GM13976 (cell line): ENCODE measurements at regions not wholly inside any gene's neighbourhood (a gene's known extent, or its start where the extent isn't known, plus 50 kb on each side); places are given as distances from the start of the nearest gene placed in this dataset.

Source experiments
- DNase-seq: peaks from one replicate; pipeline ENCODE4 v3.0.0; 2012; ENCODE audit warnings: low spot score
- in situ Hi-C: fragments of 300-500 bp; cut with MboI; formaldehyde crosslinking; loops from one replicate; pipeline ENCODE4 v1.12.0; 2022; ENCODE audit warnings: low sequenced_read_pairs, mixed read lengths, inconsistent platforms; ENCODE audit not compliant: unreplicated experiment
- TF ChIP-seq, protein P1 (sequence below): IDR thresholded peaks from 2 replicates; pipeline ENCODE4 v1.5.1; 2012; ENCODE audit warnings: borderline replicate concordance, mild to moderate bottlenecking; ENCODE audit not compliant: insufficient read depth; ENCODE audit errors: extremely low read depth, missing control alignments, control extremely low read depth

DNA sequence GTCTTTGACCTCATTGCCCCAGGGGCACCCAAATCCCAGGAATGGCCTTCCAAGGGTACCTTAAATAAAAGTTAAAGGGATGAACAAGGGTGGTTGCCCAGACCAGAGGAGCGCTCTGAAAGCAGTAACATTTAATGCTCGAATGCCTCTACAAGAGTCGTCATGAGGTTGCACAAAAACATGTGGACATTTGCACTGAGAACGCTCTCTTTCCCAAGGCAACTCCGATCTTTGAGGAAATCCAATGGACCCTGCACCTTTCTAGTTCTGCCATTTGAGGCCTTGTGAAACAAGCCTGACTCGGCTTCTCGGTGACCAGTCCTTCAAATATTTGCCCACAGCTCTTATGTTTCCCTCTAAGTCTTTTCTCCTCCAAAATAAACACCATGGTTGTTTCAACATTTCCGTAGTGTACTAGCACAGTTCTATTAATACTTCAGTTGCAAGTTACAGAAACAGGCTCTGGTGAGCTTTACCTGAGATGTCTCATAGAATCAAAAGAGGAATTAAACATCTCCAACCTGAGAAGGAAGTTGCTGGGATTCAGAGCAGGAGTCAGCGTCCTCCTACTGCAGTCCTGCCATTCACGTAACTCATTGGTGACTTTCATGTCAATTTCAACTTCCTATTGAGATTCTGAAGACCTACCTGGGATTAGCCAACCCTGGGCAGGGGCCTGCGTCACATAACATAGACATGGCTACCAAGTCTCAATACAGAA lies 168.8 kb upstream of the RAI14 start:
- TF ChIP-seq, protein P1, sequence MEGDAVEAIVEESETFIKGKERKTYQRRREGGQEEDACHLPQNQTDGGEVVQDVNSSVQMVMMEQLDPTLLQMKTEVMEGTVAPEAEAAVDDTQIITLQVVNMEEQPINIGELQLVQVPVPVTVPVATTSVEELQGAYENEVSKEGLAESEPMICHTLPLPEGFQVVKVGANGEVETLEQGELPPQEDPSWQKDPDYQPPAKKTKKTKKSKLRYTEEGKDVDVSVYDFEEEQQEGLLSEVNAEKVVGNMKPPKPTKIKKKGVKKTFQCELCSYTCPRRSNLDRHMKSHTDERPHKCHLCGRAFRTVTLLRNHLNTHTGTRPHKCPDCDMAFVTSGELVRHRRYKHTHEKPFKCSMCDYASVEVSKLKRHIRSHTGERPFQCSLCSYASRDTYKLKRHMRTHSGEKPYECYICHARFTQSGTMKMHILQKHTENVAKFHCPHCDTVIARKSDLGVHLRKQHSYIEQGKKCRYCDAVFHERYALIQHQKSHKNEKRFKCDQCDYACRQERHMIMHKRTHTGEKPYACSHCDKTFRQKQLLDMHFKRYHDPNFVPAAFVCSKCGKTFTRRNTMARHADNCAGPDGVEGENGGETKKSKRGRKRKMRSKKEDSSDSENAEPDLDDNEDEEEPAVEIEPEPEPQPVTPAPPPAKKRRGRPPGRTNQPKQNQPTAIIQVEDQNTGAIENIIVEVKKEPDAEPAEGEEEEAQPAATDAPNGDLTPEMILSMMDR, result no peak
- no peak for DNase-seq
- in situ Hi-C loops, result loop anchor here (10.0 to 25.0 kb wide), 2 partner anchors 407 to 525 kb away; no protein-coding TSS in a partner anchor

DNA sequence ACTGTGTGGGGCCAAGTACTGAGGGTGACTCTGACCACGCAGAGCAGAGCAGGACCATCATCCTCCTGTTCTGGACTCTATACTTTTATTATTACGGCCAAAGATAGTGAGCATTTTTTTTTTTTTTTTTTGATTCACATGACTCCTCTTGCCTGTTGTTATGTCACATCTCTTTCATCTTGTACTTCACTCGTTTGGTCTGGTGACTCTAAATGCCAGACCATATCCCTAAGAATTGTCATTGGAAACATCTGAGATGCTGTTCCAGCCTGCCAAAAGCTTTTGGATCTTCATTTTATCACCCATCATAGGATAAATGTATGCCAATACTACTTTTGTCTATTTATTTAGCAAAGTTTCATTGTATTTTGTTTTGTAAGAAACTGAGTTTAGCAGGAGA lies 168.2 kb upstream of the RAI14 start:
- in situ Hi-C loops, result loop anchor here (10.0 to 25.0 kb wide), 2 partner anchors 407 to 524 kb away; no protein-coding TSS in a partner anchor
- TF ChIP-seq, protein P1, result no peak
- no peak for DNase-seq

DNA sequence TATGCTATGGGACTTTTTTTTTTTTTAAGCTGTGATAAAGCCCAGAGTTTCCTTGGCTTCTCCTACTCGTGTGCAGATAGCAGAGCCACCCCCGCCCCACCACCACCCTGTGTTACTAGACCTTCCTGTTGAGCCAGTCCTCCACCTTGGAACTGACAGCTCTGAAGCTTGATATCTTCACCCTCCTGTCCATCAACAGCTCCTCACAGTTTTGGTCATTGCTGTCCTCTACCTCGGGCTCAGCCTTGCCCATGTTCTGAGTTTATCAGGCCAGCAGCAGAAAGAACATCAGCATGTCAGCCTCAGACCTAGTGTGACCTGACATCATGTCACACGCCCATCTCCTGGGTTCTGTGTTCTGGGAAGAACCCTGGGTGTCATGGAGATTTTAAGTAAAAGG lies 167.1 kb upstream of the RAI14 start:
- TF ChIP-seq, protein P1, result no peak
- DNase-seq, result no peak
- in situ Hi-C loops, result loop anchor here (10.0 to 25.0 kb wide), 2 partner anchors 406 to 523 kb away; no protein-coding TSS in a partner anchor

- in situ Hi-C loops, result loop anchor here (25.0 kb wide), 1 partner anchor 522 kb away; no protein-coding TSS in a partner anchor
- TF ChIP-seq, protein P1, result no peak
- no peak for DNase-seq
Observed at GRCh38 chr5:34490506-34491250, 165.4 kb upstream of the RAI14 start.

- TF ChIP-seq, protein P1, result no peak
- in situ Hi-C loops, result loop anchor here (25.0 kb wide), 1 partner anchor 521 kb away; no protein-coding TSS in a partner anchor
- no peak for DNase-seq
Observed at GRCh38 chr5:34491251-34491620, 164.9 kb upstream of the RAI14 start.

DNA sequence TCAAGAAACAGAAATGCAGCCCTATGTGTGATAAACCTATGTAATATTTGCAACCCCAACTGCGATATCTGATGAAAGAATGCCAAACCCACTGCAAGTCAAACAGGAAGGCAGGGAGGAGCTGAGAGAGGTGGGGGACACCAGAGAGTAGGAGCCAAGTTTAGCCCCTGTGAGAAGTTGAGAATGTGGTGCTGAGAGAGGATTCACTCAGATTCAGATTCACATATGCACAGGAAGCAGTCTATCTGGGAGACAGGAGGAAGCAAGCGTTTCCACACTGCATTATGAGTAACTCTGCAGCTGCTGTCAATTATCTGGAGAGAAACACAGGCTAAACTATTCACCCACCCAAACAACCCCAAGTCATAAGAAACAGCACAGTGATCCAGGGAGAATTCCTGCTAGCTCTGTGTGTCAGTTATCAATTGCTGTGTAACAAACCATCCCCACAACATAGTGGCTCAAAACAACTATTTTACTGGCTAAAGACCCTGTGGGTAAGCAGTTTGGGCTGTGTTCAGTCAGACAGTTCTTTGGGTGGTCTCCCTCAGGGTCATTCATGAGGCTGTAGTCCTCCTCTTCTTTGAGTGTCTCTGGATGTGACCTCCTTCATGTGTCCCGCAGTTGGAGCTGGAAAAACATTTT lies 161.9 kb upstream of the RAI14 start:
- in situ Hi-C loops, result loop anchor here (25.0 kb wide), 1 partner anchor 518 kb away; no protein-coding TSS in a partner anchor
- DNase-seq, result no peak

More for the DNA sequence above, 161.9 kb upstream of the RAI14 start:
- TF ChIP-seq, protein P1, result no peak
